H1 (cell line): ENCODE measurements at regions not wholly inside any gene's neighbourhood (a gene's known extent, or its start where the extent isn't known, plus 50 kb on each side); places are given as distances from the start of the nearest gene placed in this dataset.
"Not testable (repeated sequence)": the region's sequence is repeated elsewhere in the genome, so short reads cannot be mapped to it uniquely, and the experiment has no call there.

Experiments
- CTCF ChIA-PET: fragments of 300-600 bp; sonication (Branson Sonifier 250); formaldehyde crosslinking; loops from one replicate; lab custom pipeline; 2021; ENCODE audit not compliant: partially characterized antibody; lab: Charles Lee
- POLR2A ChIA-PET: fragments of 300-600 bp; sonication (Branson Sonifier 250); formaldehyde crosslinking; loops from one replicate; lab custom pipeline; 2021; ENCODE audit warnings: inconsistent platforms; ENCODE audit not compliant: partially characterized antibody; lab: Charles Lee
- DNase-seq, 2 experiments: peaks; one replicate each; pipeline versions ENCODE4 v3.0.0 to v3.0.0-alpha.2; 2010 to 2022; ENCODE audit warnings: low spot score in 2 of 2, low read depth in 1 of 2, mixed read lengths in 1 of 2
- FAIRE-seq: peaks from 2 replicates; lab custom pipeline; 2011; peaks lifted over from hg19 to GRCh38; lab: Jason Lieb, UNC
- H2AFZ ChIP-seq: 2 replicates; pipeline ENCODE4 v1.8.1; 2012; ENCODE audit warnings: low read length, inconsistent platforms
- H2AK5ac ChIP-seq: 2 replicates; pipeline ENCODE4 v1.6.1; 2013; ENCODE audit warnings: low read depth, low read length
- H2BK120ac ChIP-seq: replicated peaks from 2 replicates; pipeline ENCODE3; 2013; ENCODE audit warnings: low read depth, low read length, inconsistent platforms
- H2BK12ac ChIP-seq: 2 replicates; pipeline ENCODE4 v1.6.1; 2013; ENCODE audit warnings: low read depth, low read length
- H2BK15ac ChIP-seq: 2 replicates; pipeline ENCODE4 v1.6.1; 2013; ENCODE audit warnings: low read length
- H2BK20ac ChIP-seq: 2 replicates; pipeline ENCODE4 v1.6.1; 2013; ENCODE audit warnings: low read length
- H2BK5ac ChIP-seq: 2 replicates; pipeline ENCODE4 v1.6.1; 2013; ENCODE audit warnings: low read depth, low read length
- H3K14ac ChIP-seq: 2 replicates; pipeline ENCODE4 v1.6.1; 2013; ENCODE audit warnings: inconsistent platforms; ENCODE audit not compliant: insufficient read length
- H3K18ac ChIP-seq: 2 replicates; pipeline ENCODE4 v1.6.1; 2013; ENCODE audit warnings: low read length; ENCODE audit errors: extremely low read depth
- H3K23ac ChIP-seq: 2 replicates; pipeline ENCODE4 v1.6.1; 2013; ENCODE audit warnings: inconsistent platforms; ENCODE audit not compliant: insufficient read length
- H3K23me2 ChIP-seq: 2 replicates; pipeline ENCODE4 v1.6.1; 2013; ENCODE audit warnings: low read depth, low read length
- H3K27ac ChIP-seq: 2 replicates; pipeline ENCODE4 v1.6.1; 2011; ENCODE audit warnings: low read depth, low read length, inconsistent platforms
- H3K27me3 ChIP-seq, 4 experiments: replicated peaks in 1 of 4; 1 replicate in 1 of 4; 2 replicates in 3 of 4; pipeline versions ENCODE4 v1.6.1 to v1.8.1; 2011 to 2013; ENCODE audit warnings: low read length in 3 of 4, mild to moderate bottlenecking in 3 of 4, inconsistent platforms in 2 of 4, mixed read lengths in 2 of 4, moderate library complexity in 1 of 4; ENCODE audit not compliant: control insufficient read depth in 3 of 4, insufficient read depth in 3 of 4; ENCODE audit errors: extremely low read depth in 1 of 4
- H3K36me3 ChIP-seq, 4 experiments: 2 replicates each; pipeline versions ENCODE4 v1.6.1 to v1.8.1; 2011 to 2013; ENCODE audit warnings: mild to moderate bottlenecking in 4 of 4, low read length in 3 of 4, moderate library complexity in 2 of 4, control low read depth in 1 of 4, inconsistent platforms in 1 of 4; ENCODE audit not compliant: insufficient read depth in 4 of 4, control insufficient read depth in 2 of 4
- H3K4ac ChIP-seq: replicated peaks from 2 replicates; pipeline ENCODE3; 2013; ENCODE audit warnings: low read length, low read depth, mixed read lengths, inconsistent platforms; ENCODE audit not compliant: insufficient read length
- H3K4me1 ChIP-seq, 4 experiments: replicated peaks in 1 of 4; 1 replicate in 1 of 4; 2 replicates in 3 of 4; pipeline versions ENCODE4 v1.6.1 to v1.8.1; 2011 to 2013; ENCODE audit warnings: low read length in 3 of 4, inconsistent platforms in 2 of 4, mixed read lengths in 1 of 4; ENCODE audit not compliant: insufficient read depth in 4 of 4, control insufficient read depth in 3 of 4
- H3K4me2 ChIP-seq, 2 experiments: 2 replicates each; pipeline versions ENCODE4 v1.6.1 to v1.8.1; 2011 to 2013; ENCODE audit warnings: low read depth in 2 of 2, low read length in 2 of 2, control low read depth in 1 of 2, inconsistent platforms in 1 of 2, mild to moderate bottlenecking in 1 of 2; ENCODE audit not compliant: insufficient read depth in 1 of 2
- H3K4me3 ChIP-seq, 4 experiments: fragments of 200-600, 300-600 bp in 1 of 4; sonication (generic), shearing (Covaris generic), sonication (Bioruptor Twin) in 1 of 4; 2 replicates each; pipeline versions ENCODE4 v1.5.1 to v1.8.1; 2011 to 2016; ENCODE audit warnings: low read length in 4 of 4, low read depth in 3 of 4, control low read depth in 2 of 4, inconsistent platforms in 2 of 4, mild to moderate bottlenecking in 2 of 4, mixed read lengths in 1 of 4, moderate library complexity in 1 of 4; ENCODE audit not compliant: insufficient read depth in 2 of 4; ENCODE audit errors: extremely low read depth in 1 of 4
- H3K56ac ChIP-seq: replicated peaks from 2 replicates; pipeline ENCODE3; 2013; ENCODE audit warnings: low read depth, mild to moderate bottlenecking, mixed read lengths, low read length, inconsistent platforms; ENCODE audit not compliant: insufficient read length
- H3K79me1 ChIP-seq: 2 replicates; pipeline ENCODE4 v1.6.1; 2013; ENCODE audit warnings: low read depth, low read length, control low read depth
- H3K79me2 ChIP-seq, 2 experiments: 2 replicates each; pipeline versions ENCODE4 v1.6.1 to v1.8.1; 2012 to 2013; ENCODE audit warnings: low read length in 2 of 2, mild to moderate bottlenecking in 2 of 2, inconsistent platforms in 1 of 2; ENCODE audit not compliant: insufficient read depth in 2 of 2, control insufficient read depth in 1 of 2
- H3K9ac ChIP-seq, 4 experiments: replicated peaks in 1 of 4; 1 replicate in 1 of 4; 2 replicates in 3 of 4; pipeline versions ENCODE4 v1.6.1 to v1.8.1; 2011 to 2013; ENCODE audit warnings: low read depth in 3 of 4, low read length in 3 of 4, control low read depth in 2 of 4, mild to moderate bottlenecking in 2 of 4, moderate library complexity in 2 of 4, inconsistent platforms in 1 of 4; ENCODE audit errors: extremely low read depth in 1 of 4
- H3K9me3 ChIP-seq, 2 experiments: 2 replicates each; pipeline versions ENCODE4 v1.6.1 to v1.8.1; 2012 to 2013; ENCODE audit warnings: mild to moderate bottlenecking in 2 of 2, moderate library complexity in 2 of 2, control low read depth in 1 of 2, inconsistent platforms in 1 of 2, low read depth in 1 of 2, low read length in 1 of 2, mixed read lengths in 1 of 2; ENCODE audit not compliant: insufficient read depth in 2 of 2
- H4K20me1 ChIP-seq, 2 experiments: replicated peaks in 1 of 2; 2 replicates each; pipeline versions ENCODE3 to v1.8.1; 2011 to 2013; ENCODE audit warnings: inconsistent platforms in 2 of 2, low read length in 2 of 2, mild to moderate bottlenecking in 1 of 2; ENCODE audit not compliant: insufficient read depth in 2 of 2, control insufficient read depth in 1 of 2
- H4K5ac ChIP-seq: 2 replicates; pipeline ENCODE4 v1.6.1; 2013; ENCODE audit warnings: low read length, low read depth, mixed read lengths, inconsistent platforms; ENCODE audit not compliant: insufficient read length
- H4K8ac ChIP-seq: 2 replicates; pipeline ENCODE4 v1.8.0; 2013; ENCODE audit warnings: mild to moderate bottlenecking, moderate library complexity, low read length, inconsistent platforms; ENCODE audit not compliant: insufficient read depth; ENCODE audit errors: extremely low read depth
- H4K91ac ChIP-seq: replicated peaks from 2 replicates; pipeline ENCODE3; 2013; ENCODE audit warnings: low read length, mixed read lengths, inconsistent platforms; ENCODE audit not compliant: insufficient read length
- WGBS, 2 experiments: shearing (Covaris generic) in 1 of 2; methylation state at CpG; one replicate each; pipeline versions ENCODE4 v1.1.6 to v1.1.7; 2013 to 2015; ENCODE audit warnings: low lambda C conversion rate in 2 of 2, mixed read lengths in 2 of 2, inconsistent platforms in 1 of 2, low coverage in 1 of 2, missing lambda C conversion rate in 1 of 2; ENCODE audit not compliant: insufficient replicate concordance in 2 of 2, insufficient coverage in 1 of 2, insufficient read length in 1 of 2; ENCODE audit errors: extremely low coverage in 1 of 2, missing lambda C conversion rate in 1 of 2; 5-methylcytosine and 5-hydroxymethylcytosine counted together

- CTCF ChIA-PET, FAIRE-seq: not testable (repeated sequence)
Measured at GRCh38 chr7:56814911-56815310, 317.3 kb downstream of the ZNF479 start.

GRCh38 chr7:56814390-56814789, 317.8 kb downstream of the ZNF479 start:
- CTCF ChIA-PET = not testable (repeated sequence)

More at GRCh38 chr7:56814911-56815310, 317.3 kb downstream of the ZNF479 start:
- H3K4ac ChIP-seq, H4K8ac ChIP-seq, H3K18ac ChIP-seq, H3K4me2 ChIP-seq, DNase-seq, H4K91ac ChIP-seq, H3K79me2 ChIP-seq, POLR2A ChIA-PET, H2BK120ac ChIP-seq, H2BK20ac ChIP-seq, H3K79me1 ChIP-seq, H3K14ac ChIP-seq, H3K27ac ChIP-seq, H3K27me3 ChIP-seq, H2BK15ac ChIP-seq, H2AFZ ChIP-seq, H3K23ac ChIP-seq, H3K4me3 ChIP-seq, H2BK5ac ChIP-seq, H4K5ac ChIP-seq, H3K4me1 ChIP-seq, H3K23me2 ChIP-seq, H3K9ac ChIP-seq, H2BK12ac ChIP-seq, H2AK5ac ChIP-seq, H3K36me3 ChIP-seq, H3K56ac ChIP-seq, H4K20me1 ChIP-seq: not testable (repeated sequence)
- no CpG with 5 or more reads among the region's 21 CpGs for WGBS, 2 experiments
- H3K9me3 ChIP-seq = peaks cover 11 to 58% of the 10 kb centered on the region in 2 experiments; a peak in 3 of 4 replicates

More at GRCh38 chr7:56814390-56814789, 317.8 kb downstream of the ZNF479 start:
- H4K8ac ChIP-seq, H3K27ac ChIP-seq, H3K18ac ChIP-seq, H3K79me2 ChIP-seq, H4K5ac ChIP-seq, H3K23me2 ChIP-seq, POLR2A ChIA-PET, H2BK20ac ChIP-seq, H3K4me3 ChIP-seq, H3K4ac ChIP-seq, H3K14ac ChIP-seq, H2BK120ac ChIP-seq, H3K27me3 ChIP-seq, H3K79me1 ChIP-seq, H3K9ac ChIP-seq, H2AK5ac ChIP-seq, H3K4me1 ChIP-seq, H2BK15ac ChIP-seq, H2BK5ac ChIP-seq, H3K23ac ChIP-seq, H4K91ac ChIP-seq, H3K56ac ChIP-seq, H2AFZ ChIP-seq, H3K36me3 ChIP-seq, FAIRE-seq, DNase-seq, H4K20me1 ChIP-seq, H3K4me2 ChIP-seq, H2BK12ac ChIP-seq: not testable (repeated sequence)
- peaks cover 11 to 64% of the 10 kb centered on the region in 2 experiments; a peak in 3 of 4 replicates for H3K9me3 ChIP-seq
- 96% methylated on average over 8 of the region's 24 CpGs; no CpG with 5 or more reads in 1 of the 2 experiments for WGBS, 2 experiments
